Eye (tissue), 1 donor: ENCODE measurements at regions not wholly inside any gene's neighbourhood (a gene's known extent, or its start where the extent isn't known, plus 50 kb on each side); places are given as distances from the start of the nearest gene placed in this dataset.
"Not testable (repeated sequence)": the region's sequence is repeated elsewhere in the genome, so short reads cannot be mapped to it uniquely, and the experiment has no call there.

ENCODE experiments used
- DNase-seq: peaks from one replicate; pipeline ENCODE4 v3.0.0-alpha.2; 2015

GRCh38 chr4:121616449-121616848, 80.3 kb downstream of the ANXA5 start:
- not testable (repeated sequence) for DNase-seq

GRCh38 chr4:121614101-121614500, 82.7 kb downstream of the ANXA5 start:
- DNase-seq = no peak

- DNase-seq = no peak
Measured at GRCh38 chr4:121599049-121599448, 97.7 kb downstream of the ANXA5 start.

- DNase-seq = no peak
Measured at GRCh38 chr4:121597346-121597934, 99.3 kb downstream of the ANXA5 start.

GRCh38 chr4:121594796-121595526, 101.8 kb downstream of the ANXA5 start:
- no peak for DNase-seq

GRCh38 chr4:121593760-121594159, 103.0 kb downstream of the ANXA5 start:
- no peak for DNase-seq

GRCh38 chr4:121592257-121592656, 104.5 kb downstream of the ANXA5 start:
- not testable (repeated sequence) for DNase-seq

- peak; percentile 63 for DNase-seq
Measured at GRCh38 chr4:121584836-121585235, 111.9 kb downstream of the ANXA5 start.

GRCh38 chr4:121583396-121583795, 113.4 kb downstream of the ANXA5 start:
- DNase-seq = no peak

- DNase-seq = no peak
Measured at GRCh38 chr4:121582296-121582695, 114.5 kb downstream of the ANXA5 start.

GRCh38 chr4:121575392-121575791, 121.4 kb downstream of the ANXA5 start:
- DNase-seq = not testable (repeated sequence)

- DNase-seq = no peak
Measured at GRCh38 chr4:121574618-121575017, 122.2 kb downstream of the ANXA5 start.

- DNase-seq = no peak
Measured at GRCh38 chr4:121567748-121568147, 129.0 kb downstream of the ANXA5 start.

GRCh38 chr4:121564840-121565375, 131.9 kb downstream of the ANXA5 start:
- DNase-seq = no peak

GRCh38 chr4:121562811-121563210, 134.0 kb downstream of the ANXA5 start:
- no peak for DNase-seq

- DNase-seq = peak; percentile 15
Measured at GRCh38 chr4:121555315-121556107, 141.3 kb downstream of the ANXA5 start.

GRCh38 chr4:121554382-121554781, 142.4 kb downstream of the ANXA5 start:
- DNase-seq = peak; percentile 75

- no peak for DNase-seq
Measured at GRCh38 chr4:121551881-121552280, 144.9 kb downstream of the ANXA5 start.

- DNase-seq = no peak
Measured at GRCh38 chr4:121551271-121551670, 145.5 kb downstream of the ANXA5 start.

GRCh38 chr4:121541696-121542095, 155.1 kb downstream of the ANXA5 start:
- no peak for DNase-seq

GRCh38 chr4:121535351-121535750, 154.5 kb upstream of the QRFPR start:
- no peak for DNase-seq

GRCh38 chr4:121534187-121534586, 153.4 kb upstream of the QRFPR start:
- DNase-seq = peak; percentile 13

- no peak for DNase-seq
Measured at GRCh38 chr4:121526509-121526908, 145.7 kb upstream of the QRFPR start.
